Mesenchymal stem cell (in vitro differentiated cells and primary cell): ENCODE measurements at regions not wholly inside any gene's neighbourhood (a gene's known extent, or its start where the extent isn't known, plus 50 kb on each side); places are given as distances from the start of the nearest gene placed in this dataset.

Source experiments
- DNase-seq: peaks from one replicate; pipeline ENCODE4 v3.0.0-alpha.2; 2013
- H2AFZ ChIP-seq: one replicate; pipeline ENCODE4 v1.6.1; 2013; ENCODE audit warnings: low read depth, mild to moderate bottlenecking, control low read depth, inconsistent platforms, low read length, moderate library complexity
- H2AK5ac ChIP-seq: 2 replicates; pipeline ENCODE4 v1.6.1; 2013; ENCODE audit warnings: low read length, moderate library complexity, mild to moderate bottlenecking, inconsistent platforms; ENCODE audit not compliant: severe bottlenecking
- H2BK120ac ChIP-seq: one replicate; pipeline ENCODE4 v1.6.1; 2013; ENCODE audit warnings: low read depth, mild to moderate bottlenecking, inconsistent platforms, low read length, moderate library complexity
- H2BK12ac ChIP-seq, 2 experiments: one replicate each; pipeline ENCODE4 v1.6.1; 2013; ENCODE audit warnings: inconsistent platforms in 2 of 2, low read length in 2 of 2, mild to moderate bottlenecking in 2 of 2, moderate library complexity in 2 of 2, control low read depth in 1 of 2
- H2BK15ac ChIP-seq: one replicate; pipeline ENCODE4 v1.6.1; 2013; ENCODE audit warnings: mild to moderate bottlenecking, low read depth, inconsistent platforms; ENCODE audit not compliant: poor library complexity, severe bottlenecking
- H2BK5ac ChIP-seq: 2 replicates; pipeline ENCODE4 v1.6.1; 2013; ENCODE audit warnings: low read depth, mild to moderate bottlenecking, low read length, control low read depth, inconsistent platforms; ENCODE audit not compliant: poor library complexity, severe bottlenecking
- H3K14ac ChIP-seq, 2 experiments: one replicate each; pipeline ENCODE4 v1.6.1; 2013; ENCODE audit warnings: inconsistent platforms in 2 of 2, low read length in 2 of 2, control low read depth in 1 of 2, mild to moderate bottlenecking in 1 of 2, moderate library complexity in 1 of 2
- H3K18ac ChIP-seq, 2 experiments: one replicate each; pipeline ENCODE4 v1.6.1; 2013; ENCODE audit warnings: inconsistent platforms in 2 of 2, low read length in 2 of 2, control low read depth in 1 of 2, low read depth in 1 of 2, mild to moderate bottlenecking in 1 of 2
- H3K23ac ChIP-seq, 2 experiments: one replicate each; pipeline ENCODE4 v1.6.1; 2013; ENCODE audit warnings: inconsistent platforms in 2 of 2, low read length in 2 of 2, mild to moderate bottlenecking in 2 of 2, moderate library complexity in 2 of 2, control low read depth in 1 of 2
- H3K27ac ChIP-seq: 2 replicates; pipeline ENCODE4 v1.5.1; 2013; ENCODE audit warnings: mild to moderate bottlenecking, moderate library complexity, low read length, control low read depth, inconsistent platforms; ENCODE audit not compliant: poor library complexity, severe bottlenecking
- H3K27me3 ChIP-seq, 2 experiments: 2 replicates each; pipeline versions ENCODE4 v1.6.1 to v1.7.0; 2013; ENCODE audit warnings: low read length in 2 of 2, mild to moderate bottlenecking in 2 of 2, moderate library complexity in 2 of 2, control low read depth in 1 of 2, inconsistent platforms in 1 of 2; ENCODE audit not compliant: control insufficient read depth in 1 of 2, insufficient read depth in 1 of 2
- H3K36me3 ChIP-seq, 2 experiments: 2 replicates each; pipeline versions ENCODE4 v1.6.1 to v1.7.0; 2013; ENCODE audit warnings: low read length in 2 of 2, control low read depth in 1 of 2, inconsistent platforms in 1 of 2, low read depth in 1 of 2, mild to moderate bottlenecking in 1 of 2; ENCODE audit not compliant: insufficient read depth in 2 of 2, control insufficient read depth in 1 of 2
- H3K4ac ChIP-seq, 2 experiments: one replicate each; pipeline ENCODE4 v1.6.1; 2013; ENCODE audit warnings: inconsistent platforms in 2 of 2, low read length in 2 of 2, mild to moderate bottlenecking in 2 of 2, moderate library complexity in 2 of 2, control low read depth in 1 of 2, low read depth in 1 of 2
- H3K4me1 ChIP-seq: 2 replicates; pipeline ENCODE4 v1.6.1; 2013; ENCODE audit warnings: low read depth, low read length, control low read depth; ENCODE audit not compliant: control insufficient read depth, insufficient read depth
- H3K4me2 ChIP-seq: 2 replicates; pipeline ENCODE4 v1.6.1; 2013; ENCODE audit warnings: low read length, mild to moderate bottlenecking, inconsistent platforms; ENCODE audit not compliant: poor library complexity, severe bottlenecking
- H3K4me3 ChIP-seq, 2 experiments: 2 replicates each; pipeline versions ENCODE4 v1.5.1 to v1.7.0; 2013; ENCODE audit warnings: low read length in 2 of 2, mild to moderate bottlenecking in 2 of 2, control low read depth in 1 of 2, low read depth in 1 of 2; ENCODE audit not compliant: insufficient read depth in 1 of 2
- H3K79me1 ChIP-seq: replicated peaks from 2 replicates; pipeline ENCODE4 v1.6.1; 2013; ENCODE audit warnings: mild to moderate bottlenecking, control low read depth, low read length, inconsistent platforms; ENCODE audit not compliant: poor library complexity, severe bottlenecking
- H3K9ac ChIP-seq: 2 replicates; pipeline ENCODE4 v1.7.0; 2013; ENCODE audit warnings: mild to moderate bottlenecking, low read length, moderate library complexity
- H3K9me3 ChIP-seq: 2 replicates; pipeline ENCODE4 v1.7.0; 2013; ENCODE audit warnings: mild to moderate bottlenecking, low read length; ENCODE audit not compliant: control insufficient read depth
- H4K8ac ChIP-seq: one replicate; pipeline ENCODE4 v1.6.1; 2013; ENCODE audit warnings: inconsistent platforms, mild to moderate bottlenecking, low read length, moderate library complexity
- H4K91ac ChIP-seq: one replicate; pipeline ENCODE4 v1.6.1; 2013; ENCODE audit warnings: mild to moderate bottlenecking, low read length, inconsistent platforms
- WGBS: methylation state at CpG from one replicate; pipeline ENCODE4 v1.1.7; 2013; ENCODE audit warnings: mixed read lengths; 5-methylcytosine and 5-hydroxymethylcytosine counted together

DNA sequence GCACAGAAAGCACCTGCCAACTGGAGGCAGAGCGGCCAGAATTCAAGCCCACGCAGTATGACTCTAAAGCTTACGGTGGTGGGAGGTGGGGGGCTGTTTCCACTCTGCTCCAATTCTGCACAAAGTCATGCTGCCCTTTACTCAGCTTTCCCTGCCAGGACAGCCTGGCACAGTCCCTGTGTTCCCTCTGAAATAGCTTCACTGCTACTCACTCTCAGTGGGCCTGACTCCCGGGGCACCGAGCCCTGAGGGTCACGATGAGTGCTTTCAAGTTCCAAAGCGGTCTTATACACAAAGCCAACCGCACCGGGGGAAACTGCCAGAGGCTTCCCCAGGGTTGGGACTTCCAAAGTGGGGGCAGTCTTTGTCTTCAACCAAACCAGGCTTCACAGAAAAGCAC is 306.1 kb upstream of the XYLT1 start:
- Histone ChIP-seq H3K36me3 (no peaks in the 10 kb centered on the region), H3K79me1 (no peaks in the 10 kb centered on the region), H2BK15ac (no peak overlapping the region), H3K9ac (no peak overlapping the region), H2AFZ (no peak overlapping the region), H3K23ac (no peak overlapping the region), H2BK120ac (no peak overlapping the region), H2BK5ac (no peak overlapping the region), H3K18ac (no peak overlapping the region), H3K4ac (no peak overlapping the region), H3K4me1 (no peaks in the 10 kb centered on the region), H3K14ac (no peak overlapping the region), H2BK12ac (no peak overlapping the region), H4K91ac (no peak overlapping the region), H2AK5ac (no peak overlapping the region), H3K9me3 (no peaks in the 10 kb centered on the region), H3K4me2 (no peak overlapping the region), H3K4me3 (no peak overlapping the region), H4K8ac (no peak overlapping the region), H3K27ac (no peak overlapping the region), H3K27me3 (peaks cover 0 to 17% of the 10 kb centered on the region in 2 experiments)
- WGBS, result 71% methylated on average over 9 of the region's 9 CpGs
- DNase-seq, result no peak

- WGBS, result 25% methylated on average over 1 of the region's 1 CpG
- no peak for DNase-seq
- H3K4me1 ChIP-seq, result no peaks in the 10 kb centered on the region
- no peak overlapping the region for H2AFZ ChIP-seq
- H2BK15ac ChIP-seq, result no peak overlapping the region
- H2BK12ac ChIP-seq, result no peak overlapping the region
- H3K9me3 ChIP-seq, result no peaks in the 10 kb centered on the region
- H3K27ac ChIP-seq, result no peak overlapping the region
- no peak overlapping the region for H3K18ac ChIP-seq
- peaks cover 0 to 17% of the 10 kb centered on the region in 2 experiments for H3K27me3 ChIP-seq
- no peak overlapping the region for H3K9ac ChIP-seq
- H2BK120ac ChIP-seq, result no peak overlapping the region
- H3K4me3 ChIP-seq, result no peak overlapping the region
- H2AK5ac ChIP-seq, result no peak overlapping the region
- H3K14ac ChIP-seq, result no peak overlapping the region
- no peak overlapping the region for H2BK5ac ChIP-seq
- H3K36me3 ChIP-seq, result no peaks in the 10 kb centered on the region
- no peaks in the 10 kb centered on the region for H3K79me1 ChIP-seq
- H3K23ac ChIP-seq, result no peak overlapping the region
- no peak overlapping the region for H4K8ac ChIP-seq
- H4K91ac ChIP-seq, result no peak overlapping the region
- H3K4ac ChIP-seq, result no peak overlapping the region
- H3K4me2 ChIP-seq, result no peak overlapping the region
Observed at GRCh38 chr16:17776465-17776864, 305.7 kb upstream of the XYLT1 start.

GRCh38 chr16:17775061-17775460 is 304.3 kb upstream of the XYLT1 start:
- no peak overlapping the region for H3K27ac ChIP-seq
- no peak overlapping the region for H3K14ac ChIP-seq
- H2BK120ac ChIP-seq, result no peak overlapping the region
- 46% methylated on average over 4 of the region's 4 CpGs for WGBS
- no peak overlapping the region for H3K18ac ChIP-seq
- no peak overlapping the region for H4K8ac ChIP-seq
- H3K9me3 ChIP-seq, result no peaks in the 10 kb centered on the region
- H3K4me2 ChIP-seq, result no peak overlapping the region
- no peak overlapping the region for H3K4me3 ChIP-seq
- H2BK15ac ChIP-seq, result no peak overlapping the region
- peaks cover 0 to 22% of the 10 kb centered on the region in 2 experiments for H3K27me3 ChIP-seq
- H3K4me1 ChIP-seq, result no peaks in the 10 kb centered on the region
- no peak overlapping the region for H2AK5ac ChIP-seq
- H2AFZ ChIP-seq, result no peak overlapping the region
- H3K4ac ChIP-seq, result no peak overlapping the region
- H4K91ac ChIP-seq, result no peak overlapping the region
- no peak overlapping the region for H3K9ac ChIP-seq
- H2BK12ac ChIP-seq, result no peak overlapping the region
- no peak for DNase-seq
- no peaks in the 10 kb centered on the region for H3K79me1 ChIP-seq
- H3K23ac ChIP-seq, result no peak overlapping the region
- no peak overlapping the region for H2BK5ac ChIP-seq
- H3K36me3 ChIP-seq, result no peaks in the 10 kb centered on the region

GRCh38 chr16:17773698-17774101 is 302.9 kb upstream of the XYLT1 start:
- no peak overlapping the region for H3K4me2 ChIP-seq
- no peaks in the 10 kb centered on the region for H3K9me3 ChIP-seq
- no peak overlapping the region for H4K8ac ChIP-seq
- H3K27me3 ChIP-seq, result peaks cover 0 to 22% of the 10 kb centered on the region in 2 experiments
- no peak overlapping the region for H2BK120ac ChIP-seq
- H2BK5ac ChIP-seq, result no peak overlapping the region
- no peak overlapping the region for H3K18ac ChIP-seq
- H4K91ac ChIP-seq, result no peak overlapping the region
- H3K36me3 ChIP-seq, result no peaks in the 10 kb centered on the region
- H3K4me1 ChIP-seq, result no peaks in the 10 kb centered on the region
- H3K23ac ChIP-seq, result no peak overlapping the region
- H3K4me3 ChIP-seq, result no peak overlapping the region
- WGBS, result 48% methylated on average over 10 of the region's 10 CpGs
- H2BK12ac ChIP-seq, result no peak overlapping the region
- no peak overlapping the region for H3K9ac ChIP-seq
- no peak overlapping the region for H3K27ac ChIP-seq
- no peak overlapping the region for H2AK5ac ChIP-seq
- no peak overlapping the region for H3K4ac ChIP-seq
- H2BK15ac ChIP-seq, result no peak overlapping the region
- DNase-seq, result no peak
- no peak overlapping the region for H3K14ac ChIP-seq
- H2AFZ ChIP-seq, result no peak overlapping the region
- no peaks in the 10 kb centered on the region for H3K79me1 ChIP-seq
